ENCODE measurements at regions not wholly inside any gene's neighbourhood (a gene's known extent, or its start where the extent isn't known, plus 50 kb on each side); places are given as distances from the start of the nearest gene placed in this dataset.

- Histone ChIP-seq H3K27ac (no peak overlapping the region), H3K36me3 (no peaks in the 10 kb centered on the region), H3K9me3 (no peaks in the 10 kb centered on the region), H3K4me3 (no peak overlapping the region), H3K27me3 (no peaks in the 10 kb centered on the region), H3K4me1 (no peaks in the 10 kb centered on the region)
- intact Hi-C loops (cut with DNase I) = no loop called here
- no peak for DNase-seq
- 56 to 75% methylated on average over 1 of the region's 1 CpG for WGBS, 2 donors
- TF ChIP-seq POLR2A (IDR thresholded peaks at IDR 0.05) = no peak
- TF ChIP-seq, protein P1, sequence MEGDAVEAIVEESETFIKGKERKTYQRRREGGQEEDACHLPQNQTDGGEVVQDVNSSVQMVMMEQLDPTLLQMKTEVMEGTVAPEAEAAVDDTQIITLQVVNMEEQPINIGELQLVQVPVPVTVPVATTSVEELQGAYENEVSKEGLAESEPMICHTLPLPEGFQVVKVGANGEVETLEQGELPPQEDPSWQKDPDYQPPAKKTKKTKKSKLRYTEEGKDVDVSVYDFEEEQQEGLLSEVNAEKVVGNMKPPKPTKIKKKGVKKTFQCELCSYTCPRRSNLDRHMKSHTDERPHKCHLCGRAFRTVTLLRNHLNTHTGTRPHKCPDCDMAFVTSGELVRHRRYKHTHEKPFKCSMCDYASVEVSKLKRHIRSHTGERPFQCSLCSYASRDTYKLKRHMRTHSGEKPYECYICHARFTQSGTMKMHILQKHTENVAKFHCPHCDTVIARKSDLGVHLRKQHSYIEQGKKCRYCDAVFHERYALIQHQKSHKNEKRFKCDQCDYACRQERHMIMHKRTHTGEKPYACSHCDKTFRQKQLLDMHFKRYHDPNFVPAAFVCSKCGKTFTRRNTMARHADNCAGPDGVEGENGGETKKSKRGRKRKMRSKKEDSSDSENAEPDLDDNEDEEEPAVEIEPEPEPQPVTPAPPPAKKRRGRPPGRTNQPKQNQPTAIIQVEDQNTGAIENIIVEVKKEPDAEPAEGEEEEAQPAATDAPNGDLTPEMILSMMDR (IDR thresholded peaks at IDR 0.05) = peak in 1 of 6 experiments; percentile 21
Measured at GRCh38 chr5:129361441-129362025, 98.6 kb upstream of the ADAMTS19 start.

GRCh38 chr5:129362456-129362855, 97.6 kb upstream of the ADAMTS19 start:
- TF ChIP-seq POLR2A (IDR thresholded peaks at IDR 0.05) = no peak
- TF ChIP-seq, protein P1 (IDR thresholded peaks at IDR 0.05) = no peak
- intact Hi-C loops (cut with DNase I) = no loop called here
- Histone ChIP-seq H3K36me3 (no peaks in the 10 kb centered on the region), H3K4me3 (no peak overlapping the region), H3K4me1 (no peaks in the 10 kb centered on the region), H3K27ac (no peak overlapping the region), H3K9me3 (no peaks in the 10 kb centered on the region), H3K27me3 (no peaks in the 10 kb centered on the region)
- no peak for DNase-seq

GRCh38 chr5:129363991-129364390, 96.1 kb upstream of the ADAMTS19 start:
- H3K27ac ChIP-seq = no peak overlapping the region
- H3K36me3 ChIP-seq = no peaks in the 10 kb centered on the region
- H3K4me1 ChIP-seq = no peaks in the 10 kb centered on the region
- H3K27me3 ChIP-seq = no peaks in the 10 kb centered on the region
- no peaks in the 10 kb centered on the region for H3K9me3 ChIP-seq
- TF ChIP-seq POLR2A (IDR thresholded peaks at IDR 0.05) = no peak
- no peak overlapping the region for H3K4me3 ChIP-seq
- intact Hi-C loops (cut with DNase I) = no loop called here
- DNase-seq = no peak

DNA sequence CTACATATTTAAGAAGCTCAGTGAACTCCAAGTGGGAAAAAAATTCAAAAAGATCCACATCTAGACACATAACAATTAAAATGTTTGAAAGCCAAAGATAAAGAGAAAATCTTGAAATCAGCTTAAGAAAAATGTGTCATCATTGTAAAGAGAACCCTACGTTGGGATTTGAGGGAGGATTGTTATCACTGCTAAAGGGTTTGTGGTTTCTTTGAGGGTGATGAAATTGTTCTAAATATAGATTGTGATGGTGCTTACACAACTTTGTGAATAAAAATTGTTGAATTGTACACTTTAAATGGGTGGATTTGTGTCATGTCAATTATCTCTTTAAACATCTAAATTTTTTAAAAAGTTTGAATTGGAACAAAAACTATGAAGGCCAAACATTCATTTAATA, 92.2 kb upstream of the ADAMTS19 start:
- Histone ChIP-seq H3K4me1 (no peaks in the 10 kb centered on the region), H3K36me3 (no peaks in the 10 kb centered on the region), H3K4me3 (no peak overlapping the region), H3K27ac (no peak overlapping the region), H3K9me3 (no peaks in the 10 kb centered on the region), H3K27me3 (no peaks in the 10 kb centered on the region)
- 22 to 36% methylated on average over 1 of the region's 1 CpG for WGBS, 2 donors
- intact Hi-C loops (cut with DNase I) = no loop called here
- TF ChIP-seq, protein P1 (IDR thresholded peaks at IDR 0.05) = no peak
- no peak for TF ChIP-seq POLR2A (IDR thresholded peaks at IDR 0.05)
- no peak for DNase-seq

GRCh38 chr5:129372025-129372424, 88.1 kb upstream of the ADAMTS19 start:
- Histone ChIP-seq H3K9me3 (no peaks in the 10 kb centered on the region), H3K36me3 (no peaks in the 10 kb centered on the region), H3K4me1 (no peaks in the 10 kb centered on the region), H3K27me3 (no peaks in the 10 kb centered on the region), H3K27ac (no peak overlapping the region), H3K4me3 (no peak overlapping the region)
- WGBS, 2 donors = 34 to 42% methylated on average over 2 of the region's 2 CpGs
- TF ChIP-seq POLR2A (IDR thresholded peaks at IDR 0.05) = no peak
- TF ChIP-seq, protein P1 (IDR thresholded peaks at IDR 0.05) = no peak
- DNase-seq = no peak
- intact Hi-C loops (cut with DNase I) = no loop called here

DNA sequence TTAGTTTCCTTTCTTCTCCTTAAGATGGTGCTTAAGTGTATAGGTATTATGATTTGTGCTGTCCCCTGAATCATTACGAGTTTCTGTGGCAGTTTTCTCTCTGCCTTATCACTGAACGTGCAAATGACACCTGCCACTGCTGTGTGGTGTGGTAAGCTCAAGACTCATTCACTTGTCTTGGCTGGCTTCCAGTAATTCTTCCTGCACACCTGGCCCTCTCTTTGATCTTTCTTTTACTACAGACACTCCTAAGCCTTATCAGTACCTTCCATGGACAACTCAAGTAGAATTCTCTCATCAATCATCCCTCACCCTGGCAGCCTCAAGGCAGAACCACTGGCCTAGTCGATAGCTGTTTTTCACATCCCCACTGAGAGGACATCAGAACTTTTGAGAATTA, 82.6 kb upstream of the ADAMTS19 start:
- Histone ChIP-seq H3K9me3 (no peaks in the 10 kb centered on the region), H3K36me3 (no peaks in the 10 kb centered on the region), H3K27ac (no peak overlapping the region), H3K4me3 (no peak overlapping the region), H3K27me3 (no peaks in the 10 kb centered on the region), H3K4me1 (no peaks in the 10 kb centered on the region)
- intact Hi-C loops (cut with DNase I) = no loop called here
- DNase-seq = no peak
- 27 to 43% methylated on average over 3 of the region's 3 CpGs for WGBS, 2 donors
- TF ChIP-seq, protein P1 (IDR thresholded peaks at IDR 0.05) = no peak
- no peak for TF ChIP-seq POLR2A (IDR thresholded peaks at IDR 0.05)
